GM12878 (cell line): ENCODE measurements at regions not wholly inside any gene's neighbourhood (a gene's known extent, or its start where the extent isn't known, plus 50 kb on each side); places are given as distances from the start of the nearest gene placed in this dataset.

ENCODE experiments used
- ATAC-seq: fragments of 200-7000 bp; cut with Tn5 transposase; 3 replicates; pipeline ENCODE4 v1.9.1; 2020; ENCODE audit warnings: mild to moderate bottlenecking, moderate library complexity
- BruUV-seq: library from RNA; stranded (reverse); fragments of 400-500 nt; replicated peaks from 2 replicates; lab custom pipeline; 2021; lab: Mats Ljungman, UMichigan
- CTCF ChIA-PET: fragments of 300-600 bp; sonication (Branson Sonifier 250); formaldehyde crosslinking; extraction: SDS; loops from one replicate; lab custom pipeline; 2021; ENCODE audit warnings: inconsistent platforms; lab: Yijun Ruan, JAX
- POLR2A ChIA-PET: fragments of 350-600 bp; formaldehyde crosslinking; extraction: SDS; loops from one replicate; lab custom pipeline; 2021; ENCODE audit warnings: inconsistent platforms; lab: Charles Lee
- RAD21 ChIA-PET: fragments of 300-600 bp; sonication (Branson Sonifier 250); formaldehyde crosslinking; loops from one replicate; lab custom pipeline; 2023; ENCODE audit warnings: antibody characterized with exemption; ENCODE audit not compliant: unreplicated experiment; lab: Charles Lee
- SMC1A ChIA-PET: fragments of 300-600 bp; sonication (Branson Sonifier 250); formaldehyde crosslinking; loops from one replicate; lab custom pipeline; 2023; ENCODE audit not compliant: unreplicated experiment, uncharacterized antibody; lab: Charles Lee
- DNase-seq: peaks from one replicate; pipeline ENCODE4 v3.0.0-alpha.2; 2011; ENCODE audit warnings: low read depth, low spot score
- FAIRE-seq: peaks from 3 replicates; lab custom pipeline; 2011; peaks lifted over from hg19 to GRCh38; lab: Jason Lieb, UNC
- H2AFZ ChIP-seq: 2 replicates; pipeline ENCODE4 v1.6.0; 2011; ENCODE audit warnings: low read depth, low read length, control low read depth; ENCODE audit not compliant: control insufficient read depth
- H3K27ac ChIP-seq: 2 replicates; pipeline ENCODE4 v1.5.1; 2011; ENCODE audit warnings: control low read depth; ENCODE audit not compliant: control insufficient read depth, insufficient read depth
- H3K27me3 ChIP-seq, 2 experiments: replicated peaks in 1 of 2; 2 replicates each; pipeline versions ENCODE4 v1.6.0 to v1.6.1; 2011; ENCODE audit warnings: low read length in 1 of 2; ENCODE audit not compliant: control insufficient read depth in 2 of 2, insufficient read depth in 2 of 2
- H3K36me3 ChIP-seq, 2 experiments: 2 replicates each; pipeline ENCODE4 v1.5.1; 2011; ENCODE audit warnings: low read length in 1 of 2; ENCODE audit not compliant: control insufficient read depth in 2 of 2, insufficient read depth in 2 of 2
- H3K4me1 ChIP-seq: 2 replicates; pipeline ENCODE4 v1.6.1; 2011; ENCODE audit warnings: mild to moderate bottlenecking, low read length, moderate library complexity, mixed read lengths; ENCODE audit not compliant: control insufficient read depth, insufficient read depth
- H3K4me2 ChIP-seq: 2 replicates; pipeline ENCODE4 v1.6.0; 2011; ENCODE audit warnings: control low read depth; ENCODE audit not compliant: control insufficient read depth, insufficient read depth
- H3K4me3 ChIP-seq: fragments of 200-600 bp; sonication (generic); 2 replicates; pipeline ENCODE4 v1.5.1; 2016
- H3K79me2 ChIP-seq: 2 replicates; pipeline ENCODE4 v1.6.0; 2011; ENCODE audit warnings: low read length; ENCODE audit not compliant: control insufficient read depth, insufficient read depth
- H3K9ac ChIP-seq: 2 replicates; pipeline ENCODE4 v1.8.0; 2011; ENCODE audit warnings: low read length, control low read depth, mixed read lengths; ENCODE audit not compliant: control insufficient read depth, insufficient read depth
- H3K9me3 ChIP-seq: replicated peaks from 3 replicates; pipeline ENCODE4 v1.5.1; 2011; ENCODE audit warnings: mild to moderate bottlenecking, low read length; ENCODE audit not compliant: control insufficient read depth, insufficient read depth
- H4K20me1 ChIP-seq: 2 replicates; pipeline ENCODE4 v1.6.0; 2011; ENCODE audit not compliant: control insufficient read depth, insufficient read depth
- BHLHE40 ChIP-seq, 2 experiments: fragments of 450-650 bp in 1 of 2; IDR thresholded peaks; 2 replicates each; pipeline ENCODE4 v1.6.1; 2011 to 2017; ENCODE audit warnings: low read depth in 2 of 2, borderline replicate concordance in 1 of 2, improper control_type of control experiment in 1 of 2, low read length in 1 of 2, mild to moderate bottlenecking in 1 of 2
- BRCA1 ChIP-seq: IDR thresholded peaks from 2 replicates; pipeline ENCODE4 v1.6.1; 2011; ENCODE audit warnings: low read depth, low read length, improper control_type of control experiment
- CHD1 ChIP-seq: IDR thresholded peaks from 2 replicates; pipeline ENCODE4 v1.6.1; 2012; ENCODE audit warnings: low read depth, low read length, improper control_type of control experiment
- CTCF ChIP-seq, 3 experiments: IDR thresholded peaks in 2 of 3; conservative IDR thresholded peaks in 1 of 3; 2 replicates each; pipeline ENCODE4 v1.5.1; 2011; ENCODE audit warnings: low read depth in 3 of 3, low read length in 3 of 3, mild to moderate bottlenecking in 3 of 3, control low read depth in 2 of 3, moderate library complexity in 2 of 3, inconsistent platforms in 1 of 3, mixed read lengths in 1 of 3; ENCODE audit not compliant: control insufficient read depth in 2 of 3, insufficient read depth in 1 of 3; ENCODE audit errors: extremely low read depth in 1 of 3
- DPF2 ChIP-seq: fragments of 450-650 bp; IDR thresholded peaks from 2 replicates; pipeline ENCODE4 v1.6.1; 2017; ENCODE audit warnings: mild to moderate bottlenecking
- HDAC2 ChIP-seq: fragments of 200-600 bp; sonication (generic); IDR thresholded peaks from 2 replicates; pipeline ENCODE4 v1.6.1; 2017
- IRF4 ChIP-seq: IDR thresholded peaks from 2 replicates; pipeline ENCODE4 v1.6.1; 2011; ENCODE audit warnings: low read depth, low read length
- KDM1A ChIP-seq: fragments of 200-600 bp; sonication (generic); IDR thresholded peaks from 2 replicates; pipeline ENCODE4 v1.6.1; 2016; ENCODE audit warnings: borderline replicate concordance
- LARP7 ChIP-seq: fragments of 450-650 bp; IDR thresholded peaks from 2 replicates; pipeline ENCODE4 v1.6.1; 2017; ENCODE audit warnings: mild to moderate bottlenecking
- MLLT1 ChIP-seq: fragments of 450-650 bp; IDR thresholded peaks from 2 replicates; pipeline ENCODE4 v1.6.1; 2016; ENCODE audit warnings: mild to moderate bottlenecking
- PKNOX1 ChIP-seq: fragments of 450-650 bp; IDR thresholded peaks from 2 replicates; pipeline ENCODE4 v1.6.1; 2016; ENCODE audit warnings: mild to moderate bottlenecking
- POLR2AphosphoS5 ChIP-seq: IDR thresholded peaks from 2 replicates; pipeline ENCODE4 v1.6.1; 2011; ENCODE audit warnings: mild to moderate bottlenecking, low read length, inconsistent platforms
- RFX5 ChIP-seq: IDR thresholded peaks from 2 replicates; pipeline ENCODE4 v1.6.1; 2011; ENCODE audit warnings: low read depth, low read length, improper control_type of control experiment
- SPI1 ChIP-seq: IDR thresholded peaks from 2 replicates; pipeline ENCODE4 v1.6.1; 2011; ENCODE audit warnings: low read depth, mild to moderate bottlenecking, low read length, moderate library complexity, borderline replicate concordance; ENCODE audit not compliant: insufficient read depth
- USF2 ChIP-seq: IDR thresholded peaks from 2 replicates; pipeline ENCODE4 v1.6.1; 2011; ENCODE audit warnings: low read depth, low read length, improper control_type of control experiment, borderline replicate concordance
- WGBS: methylation state at CpG from one replicate; pipeline ENCODE4 v1.1.6; 2016; ENCODE audit warnings: low lambda C conversion rate; ENCODE audit not compliant: insufficient replicate concordance, insufficient coverage; ENCODE audit errors: missing lambda C conversion rate; 5-methylcytosine and 5-hydroxymethylcytosine counted together
- in situ Hi-C: fragments of 300-500 bp; cut with MboI; formaldehyde crosslinking; loops from 9 replicates; pipeline ENCODE4 v1.14.3; 2018; ENCODE audit warnings: mixed read lengths
- intact Hi-C: fragments of 100-400 bp; cut with micrococcal nuclease; formaldehyde crosslinking; loops from one replicate; pipeline ENCODE4 v1.14.2; 2022; ENCODE audit not compliant: unreplicated experiment

- RAD21 ChIA-PET: no interaction called here
- intact Hi-C loops (no loop called here), in situ Hi-C loops (no loop called here)
- Histone ChIP-seq H3K79me2 (no peaks in the 10 kb centered on the region), H3K4me2 (no peak overlapping the region), H3K36me3 (no peaks in the 10 kb centered on the region), H3K27me3 (no peaks in the 10 kb centered on the region), H3K27ac (no peak overlapping the region), H3K9ac (no peak overlapping the region), H3K4me1 (no peaks in the 10 kb centered on the region), H3K4me3 (no peak overlapping the region), H2AFZ (no peak overlapping the region), H3K9me3 (no peaks in the 10 kb centered on the region), H4K20me1 (no peaks in the 10 kb centered on the region)
- POLR2A ChIA-PET: no interaction called here
- CTCF ChIA-PET: no interaction called here
- SMC1A ChIA-PET: no interaction called here
- no TSS peak for BruUV-seq
- TF ChIP-seq BHLHE40 (IDR thresholded peaks at IDR 0.05; ENCODE audit: borderline replicate concordance in 1 of 2, low read depth in 2 of 2, low read length in 1 of 2): no peak
- no peak for TF ChIP-seq USF2
- TF ChIP-seq DPF2: no peak
- no peak for FAIRE-seq
- no peak for ATAC-seq
- WGBS: 4% methylated on average over 3 of the region's 3 CpGs
- DNase-seq: no peak
Measured at GRCh38 chr3:181252631-181253030, 263.1 kb upstream of the DNAJC19 start.

GRCh38 chr3:181250714-181251113, 261.2 kb upstream of the DNAJC19 start:
- Histone ChIP-seq H3K36me3 (no peaks in the 10 kb centered on the region), H4K20me1 (no peaks in the 10 kb centered on the region), H3K27ac (no peak overlapping the region), H3K4me2 (no peak overlapping the region), H3K9me3 (no peaks in the 10 kb centered on the region), H3K9ac (no peak overlapping the region), H3K4me1 (no peaks in the 10 kb centered on the region), H3K79me2 (no peaks in the 10 kb centered on the region), H2AFZ (no peak overlapping the region), H3K4me3 (no peak overlapping the region), H3K27me3 (no peaks in the 10 kb centered on the region)
- in situ Hi-C loops: no loop called here
- FAIRE-seq: no peak
- intact Hi-C loops: no loop called here
- WGBS: 2% methylated on average over 3 of the region's 3 CpGs
- SMC1A ChIA-PET: no interaction called here
- no peak for DNase-seq
- ATAC-seq: no peak
- BruUV-seq: no TSS peak
- CTCF ChIA-PET: interaction anchor here (0.6 kb wide), 1 partner anchor 29 kb away, joined by 3 read pairs; no protein-coding TSS in a partner anchor
- RAD21 ChIA-PET: no interaction called here
- POLR2A ChIA-PET: no interaction called here
- no peak for TF ChIP-seq HDAC2
- TF ChIP-seq PKNOX1: no peak
- no peak for TF ChIP-seq KDM1A
- no peak for TF ChIP-seq IRF4
- no peak for TF ChIP-seq POLR2AphosphoS5
- TF ChIP-seq CTCF (IDR thresholded peaks at IDR 0.05 in 2 of 3, conservative IDR thresholded peaks at IDR 0.05 in 1 of 3; ENCODE audit: control insufficient read depth in 2 of 3, extremely low read depth in 1 of 3, insufficient read depth in 1 of 3, low read depth in 3 of 3, low read length in 3 of 3): no peak
- TF ChIP-seq RFX5: no peak
- no peak for TF ChIP-seq LARP7
- no peak for TF ChIP-seq MLLT1
- TF ChIP-seq SPI1: no peak
- no peak for TF ChIP-seq BRCA1
- TF ChIP-seq CHD1: no peak
